Stimulated activated CD8-positive, alpha-beta memory T cell treated with anti-CD3 and anti-CD28 coated beads, Interleukin-15, amount 100 ng/mL, for 48 hours (primary cell): ENCODE measurements at regions not wholly inside any gene's neighbourhood (a gene's known extent, or its start where the extent isn't known, plus 50 kb on each side); places are given as distances from the start of the nearest gene placed in this dataset.
"Not testable (repeated sequence)": the region's sequence is repeated elsewhere in the genome, so short reads cannot be mapped to it uniquely, and the experiment has no call there.

Experiments
- DNase-seq, 2 donors: peaks; one replicate each; pipeline ENCODE4 v3.0.0-alpha.2; 2020; ENCODE audit warnings: low read depth in 2 of 2

DNA sequence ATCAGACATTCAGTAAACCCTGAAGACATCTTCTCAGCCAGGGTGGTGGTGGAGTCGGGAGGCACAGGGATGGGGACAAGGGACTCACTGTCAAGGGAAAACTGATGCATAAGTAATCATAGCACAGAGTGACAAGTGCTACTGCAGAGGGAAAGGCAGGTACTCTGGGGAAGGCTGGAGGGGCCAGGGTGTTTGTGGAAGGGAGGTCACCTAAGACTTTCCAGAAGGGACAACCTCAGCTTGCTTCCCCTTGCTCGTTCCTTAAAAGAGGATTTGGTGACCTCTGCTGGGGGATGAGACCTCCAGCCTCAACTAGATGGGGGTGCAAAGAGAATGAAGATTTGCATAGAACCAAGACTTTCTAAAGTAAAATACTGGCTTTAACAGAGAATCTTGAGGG, 99.5 kb downstream of the SLC4A3 start:
- no peak for DNase-seq

DNA sequence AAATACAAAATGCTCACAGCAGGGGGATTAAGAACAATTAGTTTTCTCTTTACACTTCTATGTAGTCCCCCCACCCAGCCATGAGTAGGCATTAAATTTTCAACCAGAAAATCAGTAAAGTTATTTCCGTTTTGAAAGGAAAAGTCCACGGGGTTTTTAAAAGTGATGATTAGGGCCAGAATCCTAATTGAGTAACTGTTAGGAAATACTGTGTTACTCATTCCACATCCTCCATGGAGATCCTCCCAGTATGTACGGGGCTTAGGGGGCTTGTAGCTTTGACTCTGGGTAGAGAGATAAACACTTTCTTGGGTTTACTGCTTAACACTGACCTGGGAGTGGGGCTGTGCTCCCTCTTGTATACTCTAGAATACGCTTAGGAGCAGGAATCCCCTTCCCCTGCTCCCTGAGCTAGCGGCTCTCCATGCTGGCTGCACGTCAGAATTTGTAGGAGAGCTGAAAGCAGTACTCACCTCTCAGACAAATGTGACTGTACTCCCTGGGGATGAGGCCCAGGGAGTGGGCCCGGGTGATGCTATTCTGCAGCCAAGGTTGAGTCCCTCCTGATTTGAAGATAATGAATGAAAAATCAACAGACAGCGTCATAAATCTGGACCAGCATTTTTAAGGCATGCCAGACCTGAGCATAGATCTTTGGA, 100.5 kb downstream of the SLC4A3 start:
- DNase-seq: no peak

DNA sequence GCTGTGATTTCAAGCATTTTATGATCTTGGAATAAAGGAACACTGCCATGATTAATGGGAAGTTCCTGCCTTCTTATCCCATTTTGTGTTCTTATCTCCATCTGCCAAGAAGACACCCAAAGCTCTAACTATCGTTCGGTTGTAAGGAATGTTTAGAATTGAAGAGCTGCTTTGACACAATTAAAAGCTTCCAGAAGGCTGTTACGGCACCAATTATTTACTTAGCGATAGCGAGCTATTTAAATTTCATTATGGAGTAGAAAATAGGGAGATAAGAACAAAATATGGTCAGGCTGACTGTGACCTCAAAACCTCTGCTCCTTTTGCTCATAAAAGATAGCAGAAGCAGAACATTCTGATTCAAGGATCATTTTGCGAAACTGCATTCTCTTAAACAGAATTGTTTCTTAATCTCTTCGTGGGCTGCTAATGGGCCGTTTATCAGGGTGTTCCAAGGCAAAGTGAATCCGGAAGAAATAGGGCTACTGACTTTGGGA, 101.6 kb downstream of the SLC4A3 start:
- no peak for DNase-seq

DNA sequence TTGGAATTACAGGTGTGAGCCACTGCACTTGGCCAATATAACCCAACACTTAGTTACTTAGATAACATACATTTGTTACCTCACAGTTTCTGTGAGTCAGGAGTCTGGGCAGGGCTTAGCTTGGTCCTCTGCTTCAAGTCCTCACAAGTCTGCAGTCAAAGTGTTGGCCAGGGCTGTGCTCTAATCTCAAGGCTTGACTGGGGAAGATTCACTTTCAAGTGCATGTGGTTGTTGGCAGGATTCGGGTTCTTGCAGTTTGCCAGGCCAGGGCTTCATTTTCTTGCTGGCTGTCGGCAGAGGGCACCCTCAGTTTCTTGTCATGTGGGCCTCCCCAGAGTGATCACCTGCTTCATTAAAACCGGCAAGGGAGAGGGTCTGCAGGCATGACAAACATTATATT, 103.7 kb downstream of the SLC4A3 start:
- DNase-seq: no peak

DNA sequence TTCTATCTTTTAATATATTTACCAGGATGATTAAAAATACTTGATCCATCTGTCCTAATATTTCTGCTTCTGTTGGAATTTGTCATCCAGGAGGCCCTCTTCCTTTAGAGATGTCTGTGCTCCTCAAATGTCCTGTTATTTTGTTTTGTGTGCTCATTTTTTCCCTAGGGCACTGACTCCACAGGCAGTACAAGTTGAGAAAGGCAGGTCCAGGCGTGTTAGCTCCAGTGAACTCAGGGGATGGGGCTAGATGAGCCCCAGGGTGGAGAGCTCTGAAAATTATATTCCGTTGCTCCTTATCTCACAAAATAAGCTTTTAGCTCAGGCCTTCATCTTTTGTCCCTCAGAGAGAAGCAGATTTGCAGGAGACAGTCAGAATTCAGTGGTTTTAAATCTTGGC, 105.7 kb downstream of the SLC4A3 start:
- DNase-seq: no peak

DNA sequence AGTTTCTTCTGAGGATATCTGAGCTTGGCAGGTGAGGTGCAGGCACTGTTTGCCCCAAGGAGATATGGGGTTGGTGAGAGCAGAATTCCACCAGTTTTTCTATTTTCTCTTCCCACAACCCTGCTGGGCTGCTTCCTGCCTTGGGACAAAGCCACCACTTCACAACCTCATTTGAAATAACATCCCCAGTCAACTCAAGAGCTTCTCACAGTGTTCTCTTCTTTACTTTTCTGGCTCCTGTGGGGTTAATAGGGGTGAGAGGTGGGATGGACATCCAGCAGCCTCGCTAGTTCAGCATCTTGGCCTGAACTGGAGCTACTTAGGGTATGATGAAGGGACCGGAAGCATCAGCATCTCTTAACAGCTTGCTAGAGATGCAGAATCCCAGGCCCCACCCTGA, 106.3 kb downstream of the SLC4A3 start:
- no peak for DNase-seq

DNA sequence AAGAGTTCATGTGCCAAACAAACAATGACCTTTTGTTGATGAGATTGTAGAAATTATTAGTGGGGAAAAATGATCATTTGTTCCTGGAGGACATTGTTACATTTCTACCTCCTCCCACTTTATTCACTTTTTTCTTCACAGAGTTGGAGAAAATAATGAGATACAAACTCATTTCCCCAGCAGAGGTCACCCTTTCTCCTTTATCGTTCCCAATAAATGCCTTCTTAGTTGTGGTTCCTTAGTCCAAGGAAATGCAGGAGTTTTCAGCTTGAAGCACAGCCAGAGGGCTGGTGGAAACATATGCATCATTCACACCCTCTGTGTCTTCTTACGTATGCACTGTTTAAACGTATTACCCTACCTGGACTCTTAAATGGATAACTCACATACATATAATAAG, 108.8 kb downstream of the SLC4A3 start:
- no peak for DNase-seq

DNA sequence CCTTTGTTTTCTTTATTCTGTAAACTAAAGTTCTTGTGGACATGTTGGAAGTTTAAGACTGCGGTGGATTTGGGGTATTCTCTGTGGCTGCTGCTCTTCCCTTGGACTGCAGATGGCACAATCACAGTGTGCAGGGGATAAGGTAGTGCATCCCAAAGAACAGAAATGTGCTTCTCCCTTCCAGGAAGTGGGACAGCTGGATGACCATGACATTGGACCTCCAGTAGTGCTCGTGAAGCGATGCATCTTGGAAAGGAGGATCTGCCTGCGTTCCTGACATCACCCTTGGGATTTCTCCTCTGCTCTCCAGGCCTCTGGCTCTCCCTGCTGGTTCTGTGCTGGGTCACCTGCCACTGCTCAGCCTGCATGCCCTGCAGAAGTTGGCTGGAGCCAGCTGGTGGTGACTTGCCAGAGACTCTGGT, 109.9 kb downstream of the SLC4A3 start:
- DNase-seq: no peak

DNA sequence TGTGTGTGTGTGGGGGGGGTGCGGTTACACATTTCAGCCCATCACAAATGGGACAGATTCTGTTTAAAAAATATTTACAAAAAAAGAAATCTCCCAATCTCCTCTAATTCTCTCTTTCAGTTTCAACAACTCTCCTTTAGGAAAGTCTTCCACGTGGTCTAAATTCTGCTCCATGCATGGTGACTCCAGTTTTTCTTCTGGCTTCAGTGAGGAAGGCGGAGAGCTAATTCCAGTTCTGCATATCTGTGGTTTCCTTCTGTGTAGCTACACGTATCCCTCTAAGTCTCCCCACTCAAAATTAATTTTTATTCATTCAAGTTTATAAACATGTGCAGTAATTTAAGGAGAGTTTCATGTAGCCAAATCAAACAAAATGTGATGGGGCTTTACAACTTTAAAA, 111.6 kb downstream of the SLC4A3 start:
- no peak for DNase-seq

DNA sequence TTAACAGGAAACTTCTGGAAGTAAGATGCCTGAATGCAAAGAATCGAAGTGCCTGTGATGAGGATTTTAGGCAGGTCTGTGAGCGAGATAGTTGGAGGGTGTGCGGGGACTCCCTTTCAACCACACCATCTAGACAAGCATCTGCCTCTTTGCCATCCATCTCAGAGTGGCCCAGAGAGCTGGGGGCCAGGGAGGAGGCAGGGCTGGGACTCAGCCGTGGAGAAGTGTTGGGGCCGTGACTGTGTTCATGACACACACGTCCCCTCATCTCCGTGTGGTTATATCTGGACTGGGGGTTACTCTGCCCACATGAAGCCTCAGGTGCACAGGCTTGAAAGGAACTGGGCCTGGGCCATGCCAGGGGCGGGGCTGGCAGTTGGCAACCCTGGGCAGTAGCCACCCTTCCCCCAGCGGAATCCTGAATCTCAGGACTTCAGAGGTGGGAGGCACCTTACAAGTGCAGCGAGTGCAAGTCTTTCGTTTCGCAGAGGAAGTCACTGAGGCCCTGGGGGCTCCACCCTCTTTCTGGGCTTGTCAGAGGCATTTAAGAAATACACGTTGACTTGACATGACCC, 112.5 kb downstream of the SLC4A3 start:
- DNase-seq: no peak

DNA sequence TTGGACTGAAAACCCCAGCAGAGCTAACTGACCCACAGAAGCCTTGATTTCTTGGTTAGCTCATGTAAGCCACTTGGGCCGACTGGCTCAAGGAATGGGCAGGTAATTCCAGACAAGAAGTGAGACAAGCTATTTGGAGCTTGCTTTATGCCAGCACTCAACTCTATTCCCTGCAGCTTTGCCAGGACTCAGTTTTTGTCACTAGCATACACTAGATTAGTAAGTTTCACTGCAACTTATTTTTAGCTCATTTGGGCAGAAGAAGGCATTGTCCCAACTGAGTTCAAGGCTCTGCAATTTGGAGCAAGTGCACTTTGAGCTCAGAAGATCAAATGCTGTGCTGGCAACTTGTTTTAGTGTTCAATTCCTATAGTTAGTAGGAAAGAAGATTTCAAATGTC, 116.1 kb downstream of the SLC4A3 start:
- DNase-seq: no peak

DNA sequence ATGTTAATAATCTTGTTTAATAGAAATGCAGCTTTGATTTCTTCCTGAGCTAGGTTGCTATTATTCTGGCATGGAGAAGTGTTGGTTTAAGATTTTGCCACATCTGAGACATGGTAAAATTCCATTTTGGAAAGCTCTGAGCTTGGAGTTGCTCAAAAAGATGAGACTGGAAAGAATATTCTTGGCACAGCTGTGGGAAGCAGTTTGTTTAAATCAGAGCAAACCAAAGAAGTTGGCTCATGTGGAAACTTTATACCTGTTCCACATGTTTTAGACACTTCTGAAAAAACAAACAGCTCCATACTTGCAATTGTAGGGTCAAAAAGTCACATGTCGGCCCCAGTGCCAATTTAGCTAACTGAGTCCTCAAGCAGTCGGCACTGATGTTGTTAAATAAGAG, 116.6 kb downstream of the SLC4A3 start:
- no peak for DNase-seq

DNA sequence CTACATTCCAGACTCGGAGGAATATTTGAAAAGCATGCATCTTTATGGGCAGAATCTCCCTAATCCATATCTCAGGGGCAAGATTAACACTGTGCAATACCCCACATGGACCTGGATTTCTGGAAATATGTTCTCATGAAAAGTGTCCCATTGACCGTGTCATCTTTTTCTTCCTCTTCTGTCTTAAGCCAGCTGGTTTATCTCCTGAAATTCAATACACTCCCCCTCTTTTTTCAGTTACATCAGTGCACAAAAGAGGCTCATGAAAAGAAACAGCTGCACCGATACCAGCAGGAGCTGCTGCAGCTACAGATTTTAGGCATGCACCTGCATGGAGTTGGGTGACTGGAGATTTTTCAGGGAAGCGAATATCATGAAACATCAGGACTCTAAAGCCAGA, 117.2 kb downstream of the SLC4A3 start:
- no peak for DNase-seq

DNA sequence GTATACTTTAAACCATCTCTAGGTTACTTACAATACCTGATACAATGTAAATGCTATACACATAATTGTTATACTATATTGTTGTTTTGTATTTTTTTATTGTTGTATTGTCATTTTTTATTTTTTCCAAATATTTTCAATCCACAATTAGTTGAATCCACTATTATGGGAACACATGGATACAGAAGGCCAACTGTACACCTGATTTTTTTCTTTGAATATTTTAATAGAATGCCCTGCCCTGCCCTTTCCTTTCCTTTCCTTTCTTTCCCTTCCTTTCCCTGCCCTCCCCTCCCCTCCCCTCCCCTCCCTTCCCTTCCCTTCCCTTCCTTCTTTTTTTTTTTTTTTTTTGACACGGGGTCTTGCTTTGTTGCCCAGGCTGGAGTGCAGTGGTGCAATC, 120.2 kb downstream of the SLC4A3 start:
- DNase-seq: no peak

DNA sequence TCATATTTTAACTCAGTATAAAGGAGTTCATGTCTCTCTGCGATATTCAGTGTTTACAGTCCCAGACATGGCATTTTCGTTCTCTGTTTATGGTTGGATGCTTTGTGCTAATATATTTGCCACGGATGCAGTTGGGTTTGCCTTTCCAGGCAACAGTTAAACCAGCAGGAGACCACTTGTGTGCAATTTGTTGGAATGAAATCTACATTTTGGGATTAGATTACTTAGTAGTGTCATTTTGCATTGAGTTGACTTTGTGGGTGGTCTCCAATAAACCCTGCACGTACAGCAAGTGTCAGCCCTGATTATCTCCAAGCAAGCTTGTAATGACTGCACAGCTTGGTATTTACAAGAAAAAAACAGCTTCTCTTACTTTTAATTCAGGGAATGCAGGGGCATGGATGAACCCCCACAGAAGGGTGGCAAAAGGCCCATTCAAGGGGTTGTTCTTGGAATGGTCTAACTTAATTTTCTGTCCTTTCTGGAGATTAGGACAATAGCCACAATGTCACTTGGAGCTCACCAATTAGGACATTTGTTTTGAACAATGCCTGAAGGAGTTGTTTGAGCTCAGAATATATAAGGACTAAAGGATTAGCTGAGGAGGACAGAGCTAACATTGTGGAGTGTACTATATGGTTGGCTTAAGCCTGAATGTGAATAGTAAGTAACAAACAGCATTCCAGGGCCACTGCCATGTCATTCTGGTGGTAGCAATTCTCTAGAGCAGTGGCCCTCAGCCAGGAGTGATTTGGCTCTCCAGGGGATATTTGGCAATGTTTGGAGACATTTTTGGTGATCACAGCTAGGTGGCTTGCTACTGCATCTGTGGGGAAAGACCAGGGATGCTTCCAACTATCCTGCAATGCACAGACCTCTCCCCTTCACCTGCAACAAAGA, 121.5 kb downstream of the SLC4A3 start:
- no peak for DNase-seq

DNA sequence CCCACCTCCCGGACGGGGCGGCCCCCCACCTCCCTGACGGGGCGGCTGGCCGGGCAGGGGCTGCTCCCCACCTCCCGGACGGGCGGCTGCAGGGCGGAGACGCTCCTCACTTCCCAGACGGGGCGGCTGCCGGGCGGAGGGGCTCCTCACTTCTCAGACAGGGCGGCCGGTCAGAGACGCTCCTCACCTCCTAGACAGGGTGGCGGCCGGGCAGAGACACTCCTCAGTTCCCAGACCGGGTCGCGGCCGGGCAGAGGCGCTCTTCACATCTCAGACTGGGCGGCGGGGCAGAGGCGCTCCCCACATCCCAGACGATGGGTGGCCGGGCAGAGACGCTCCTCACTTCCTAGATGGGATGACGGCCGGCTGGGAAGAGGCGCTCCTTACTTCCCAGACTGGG, 123.7 kb downstream of the SLC4A3 start:
- not testable (repeated sequence) for DNase-seq

DNA sequence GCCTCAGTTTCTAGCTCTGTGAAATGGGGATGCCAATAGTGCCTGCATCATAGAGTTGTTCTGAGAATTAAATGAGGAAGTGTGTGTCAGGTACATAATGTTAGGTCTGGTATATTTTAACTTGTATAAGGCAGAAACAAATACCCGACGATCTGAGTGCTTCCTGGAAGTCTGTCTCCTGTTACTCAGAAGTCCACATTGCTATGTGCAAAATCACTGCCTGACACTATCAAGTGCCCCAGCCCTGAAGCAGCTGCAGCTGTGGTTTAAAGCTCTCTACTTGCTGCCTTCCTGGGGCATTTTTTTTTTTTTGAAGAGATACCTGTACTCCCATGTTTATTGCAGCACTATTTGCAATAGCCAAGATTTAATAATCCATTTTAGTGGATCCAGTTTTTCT, 125.3 kb downstream of the SLC4A3 start:
- DNase-seq: no peak

DNA sequence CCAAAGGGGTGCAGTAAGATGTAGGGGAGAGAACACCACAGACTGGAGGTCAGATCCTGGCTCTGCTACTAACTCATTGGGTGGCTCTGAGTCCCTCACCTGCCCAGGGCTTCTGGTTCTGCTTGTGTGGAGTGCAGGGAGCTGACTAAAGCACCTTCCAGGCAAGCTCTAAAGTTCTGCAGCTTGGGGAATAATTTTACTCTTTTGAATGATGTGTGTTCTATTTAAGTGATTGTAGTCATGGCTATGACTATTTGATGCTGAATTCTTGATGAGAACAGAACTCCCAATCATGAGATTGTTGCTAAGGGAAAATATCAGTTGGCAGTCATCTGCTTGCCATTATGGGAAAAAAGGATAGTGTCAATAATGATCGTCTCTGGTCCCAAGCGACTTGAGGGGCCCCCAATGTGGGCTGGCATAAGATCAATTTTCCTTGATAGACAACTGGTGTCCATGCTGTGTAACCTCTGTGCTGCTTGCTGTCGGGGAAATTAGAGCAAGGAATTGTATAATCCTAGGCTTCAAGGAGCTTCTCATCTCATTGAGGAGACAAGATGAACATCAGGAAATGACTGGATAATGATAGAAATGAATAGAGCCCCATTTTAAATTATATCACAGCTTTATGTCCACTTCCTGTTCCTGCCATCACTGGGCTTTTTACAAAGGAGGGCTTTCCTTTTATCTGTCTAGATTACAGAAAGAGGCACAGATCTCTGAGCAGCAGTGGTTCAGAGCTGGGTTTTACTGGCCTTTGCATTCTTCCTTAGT, 131.7 kb downstream of the SLC4A3 start:
- DNase-seq: no peak

DNA sequence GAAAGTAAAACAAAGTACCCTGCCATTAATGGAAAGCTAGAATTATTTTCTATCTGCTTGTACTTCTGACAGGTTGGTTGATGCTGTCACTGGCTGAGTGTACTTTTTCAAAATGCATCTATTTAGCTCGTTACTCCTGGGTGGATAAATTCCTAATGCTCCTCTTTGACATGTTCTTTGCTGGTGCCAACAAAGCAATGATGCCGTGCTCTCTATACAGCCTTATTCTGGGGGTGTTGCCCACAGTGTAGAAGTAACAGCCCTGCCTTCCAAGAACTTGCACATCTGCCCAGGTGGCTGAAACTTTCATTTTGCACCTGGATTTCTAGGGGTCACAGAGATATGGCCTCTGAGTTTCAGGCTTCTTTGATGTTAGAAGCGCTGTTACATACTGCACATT, 132.4 kb downstream of the SLC4A3 start:
- DNase-seq: no peak

DNA sequence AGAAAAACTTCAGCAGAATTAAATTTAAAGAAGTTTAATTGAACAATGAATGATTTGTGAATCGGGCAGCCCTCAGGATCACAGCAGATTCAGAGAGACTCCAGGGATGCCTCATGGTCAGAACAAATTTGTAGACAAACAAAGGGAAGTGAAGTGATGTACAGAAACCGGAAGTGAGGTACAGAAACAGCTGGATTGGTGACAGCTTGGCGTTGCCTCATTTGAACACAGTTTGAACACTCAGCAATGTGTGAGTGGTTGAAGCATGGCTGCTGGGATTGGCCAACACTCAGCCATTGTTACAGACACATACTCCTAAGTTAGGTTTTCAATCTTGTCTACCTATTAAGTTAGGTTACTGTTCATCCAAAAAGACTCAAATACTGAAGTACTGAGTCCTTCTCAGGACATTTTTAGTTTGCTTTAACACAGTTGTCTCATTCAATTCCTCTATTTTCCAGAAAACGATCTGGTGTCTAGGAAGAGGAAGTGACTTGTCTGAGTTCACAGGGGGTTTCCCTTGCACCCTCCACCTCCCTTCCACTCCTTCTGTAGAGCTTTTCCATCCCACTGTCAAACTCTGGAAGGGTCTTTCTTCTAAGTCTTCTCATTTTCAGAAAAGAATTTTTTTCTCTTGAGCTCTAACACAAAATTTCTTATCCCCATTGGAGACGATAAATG, 137.9 kb downstream of the SLC4A3 start:
- DNase-seq: no peak

DNA sequence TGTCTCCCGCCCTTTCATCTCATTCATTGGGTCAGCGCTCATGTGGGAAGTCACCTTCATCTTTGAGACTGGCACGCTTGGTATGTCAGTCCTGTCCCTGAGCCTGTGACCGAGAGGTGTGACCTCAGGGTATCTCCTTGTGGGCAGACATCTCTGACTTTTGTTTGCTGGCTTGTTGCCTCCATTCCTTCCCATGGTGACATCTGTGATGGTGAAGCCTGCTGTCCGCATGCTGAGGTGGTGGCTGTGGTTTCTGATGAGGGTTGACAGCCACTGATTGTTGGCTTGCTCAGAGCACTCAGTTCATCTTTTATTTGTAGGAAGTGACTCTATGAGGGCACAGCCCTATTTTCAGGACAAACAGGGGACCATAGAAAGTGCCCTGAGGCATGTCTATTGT, 139.2 kb downstream of the SLC4A3 start:
- no peak for DNase-seq
